ENCODE measurements at regions not wholly inside any gene's neighbourhood (a gene's known extent, or its start where the extent isn't known, plus 50 kb on each side); places are given as distances from the start of the nearest gene placed in this dataset.
A peak's percentile ranks its signal among the peaks of the same experiment; 100 is the strongest.
"Not testable (repeated sequence)": the region's sequence is repeated elsewhere in the genome, so short reads cannot be mapped to it uniquely, and the experiment has no call there.

DNA sequence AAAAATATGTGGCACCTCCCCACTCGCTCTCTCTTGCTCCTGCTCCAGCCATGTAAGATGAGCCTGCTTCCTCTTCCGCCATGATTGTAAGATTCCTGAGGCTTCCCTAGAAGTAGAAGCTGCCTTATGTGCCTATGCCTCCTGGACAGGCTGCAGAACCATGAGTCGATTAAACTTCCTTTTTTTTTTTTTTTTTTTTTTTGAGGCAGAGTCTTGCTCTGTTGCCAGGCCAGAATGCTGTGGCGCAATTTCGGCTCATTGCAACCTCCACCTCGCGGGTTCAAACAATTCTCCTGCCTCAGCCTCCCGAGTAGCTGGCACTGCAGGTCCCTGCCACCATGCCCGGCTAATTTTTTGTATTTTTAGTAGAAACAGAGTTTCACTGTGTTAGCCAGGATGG, 112.5 kb downstream of the FAM217A start:
- TF ChIP-seq, protein P1, sequence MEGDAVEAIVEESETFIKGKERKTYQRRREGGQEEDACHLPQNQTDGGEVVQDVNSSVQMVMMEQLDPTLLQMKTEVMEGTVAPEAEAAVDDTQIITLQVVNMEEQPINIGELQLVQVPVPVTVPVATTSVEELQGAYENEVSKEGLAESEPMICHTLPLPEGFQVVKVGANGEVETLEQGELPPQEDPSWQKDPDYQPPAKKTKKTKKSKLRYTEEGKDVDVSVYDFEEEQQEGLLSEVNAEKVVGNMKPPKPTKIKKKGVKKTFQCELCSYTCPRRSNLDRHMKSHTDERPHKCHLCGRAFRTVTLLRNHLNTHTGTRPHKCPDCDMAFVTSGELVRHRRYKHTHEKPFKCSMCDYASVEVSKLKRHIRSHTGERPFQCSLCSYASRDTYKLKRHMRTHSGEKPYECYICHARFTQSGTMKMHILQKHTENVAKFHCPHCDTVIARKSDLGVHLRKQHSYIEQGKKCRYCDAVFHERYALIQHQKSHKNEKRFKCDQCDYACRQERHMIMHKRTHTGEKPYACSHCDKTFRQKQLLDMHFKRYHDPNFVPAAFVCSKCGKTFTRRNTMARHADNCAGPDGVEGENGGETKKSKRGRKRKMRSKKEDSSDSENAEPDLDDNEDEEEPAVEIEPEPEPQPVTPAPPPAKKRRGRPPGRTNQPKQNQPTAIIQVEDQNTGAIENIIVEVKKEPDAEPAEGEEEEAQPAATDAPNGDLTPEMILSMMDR (IDR thresholded peaks at IDR 0.05; ENCODE audit: extremely low read depth, insufficient read depth, missing control alignments): no peak
- no peak for DNase-seq (ENCODE audit: low spot score)
- in situ Hi-C loops (cut with MboI; ENCODE audit: low pct_unique_long_range_greater_than_20kb, low sequenced_read_pairs, unreplicated experiment): no loop called here

DNA sequence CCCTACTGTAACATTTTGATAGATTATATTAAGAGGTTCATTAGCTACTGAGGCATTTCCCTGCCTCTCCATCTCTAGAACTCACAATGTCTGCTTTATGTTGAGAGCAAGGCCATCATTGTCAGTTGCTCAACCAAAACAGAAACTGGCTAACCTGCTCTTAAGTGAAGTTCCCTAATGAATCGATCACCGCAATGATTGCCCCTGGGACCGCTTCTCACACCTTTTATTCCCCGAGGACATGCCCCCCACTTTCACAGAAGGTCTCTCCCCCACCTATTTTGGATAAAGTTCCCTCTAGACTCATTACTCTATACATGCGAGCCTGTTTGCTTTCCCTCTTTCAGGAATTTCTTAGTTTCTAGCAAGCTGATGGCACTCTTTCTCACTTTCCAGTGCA, 108.8 kb downstream of the FAM217A start:
- in situ Hi-C loops (cut with MboI; ENCODE audit: low pct_unique_long_range_greater_than_20kb, low sequenced_read_pairs, unreplicated experiment): no loop called here
- TF ChIP-seq, protein P1 (IDR thresholded peaks at IDR 0.05; ENCODE audit: extremely low read depth, insufficient read depth, missing control alignments): no peak
- no peak for DNase-seq (ENCODE audit: low spot score)

DNA sequence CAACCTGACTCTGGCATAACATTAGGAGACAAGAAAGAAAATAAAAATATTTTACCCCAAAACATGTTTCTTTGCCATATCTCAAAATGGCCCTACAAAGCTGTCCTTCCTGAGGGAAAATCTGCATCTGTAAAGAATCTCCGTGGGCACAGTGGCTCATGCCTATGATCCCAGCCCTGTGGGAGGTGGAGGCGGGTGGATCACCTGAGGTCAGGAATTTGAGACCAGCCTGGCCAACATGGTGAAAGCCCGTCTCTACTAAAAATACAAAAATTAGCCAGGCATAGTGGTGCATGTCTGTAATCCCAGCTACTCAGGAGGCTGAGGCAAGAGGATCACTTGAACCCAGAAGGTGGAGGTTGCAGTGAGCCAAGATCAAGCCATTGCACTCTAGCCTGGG, 105.8 kb downstream of the FAM217A start:
- DNase-seq (ENCODE audit: low spot score); in situ Hi-C loops (cut with MboI; ENCODE audit: low pct_unique_long_range_greater_than_20kb, low sequenced_read_pairs, unreplicated experiment): not testable (repeated sequence)

DNA sequence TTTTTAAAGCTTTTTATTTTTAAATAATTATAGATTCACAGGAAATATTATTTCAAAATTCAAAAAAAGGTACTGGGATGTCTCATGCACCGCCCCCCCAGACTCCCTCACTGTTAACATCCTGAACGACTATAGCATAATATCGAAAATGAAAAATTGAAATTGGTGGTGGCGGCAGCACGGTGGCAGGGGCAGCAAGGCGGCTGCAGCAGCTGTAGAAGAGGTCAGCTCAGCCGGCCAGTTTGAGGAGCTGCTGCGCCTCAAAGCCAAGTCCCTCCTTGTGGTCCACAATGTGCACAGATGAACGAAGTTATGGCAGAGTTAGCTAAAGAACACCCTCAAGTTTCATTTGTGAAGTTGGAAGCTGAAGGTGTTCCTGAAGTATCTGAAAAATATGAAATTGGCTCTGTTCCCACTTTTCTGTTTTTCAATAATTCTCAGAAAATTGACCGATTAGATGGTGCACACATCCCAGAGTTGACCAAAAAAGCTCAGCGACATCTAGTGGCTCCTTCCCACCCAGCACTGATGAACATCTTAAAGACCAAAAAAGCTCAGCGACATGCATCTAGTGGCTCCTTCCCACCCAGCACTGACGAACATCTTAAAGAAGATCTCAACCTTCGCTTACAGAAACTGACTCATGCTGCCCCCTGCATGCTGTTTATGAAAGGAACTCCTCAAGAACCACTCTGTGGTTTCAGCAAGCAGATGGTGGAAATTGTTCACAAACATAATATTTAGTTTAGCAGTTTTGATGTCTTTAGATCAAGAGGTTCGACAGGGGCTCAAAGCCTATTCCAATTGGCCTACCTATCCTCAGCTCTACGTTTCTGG, 100.8 kb downstream of the FAM217A start:
- in situ Hi-C loops (cut with MboI; ENCODE audit: low pct_unique_long_range_greater_than_20kb, low sequenced_read_pairs, unreplicated experiment): no loop called here
- peak; percentile 37 for DNase-seq (ENCODE audit: low spot score)
- TF ChIP-seq, protein P1 (IDR thresholded peaks at IDR 0.05; ENCODE audit: extremely low read depth, insufficient read depth, missing control alignments): peak; percentile 62

DNA sequence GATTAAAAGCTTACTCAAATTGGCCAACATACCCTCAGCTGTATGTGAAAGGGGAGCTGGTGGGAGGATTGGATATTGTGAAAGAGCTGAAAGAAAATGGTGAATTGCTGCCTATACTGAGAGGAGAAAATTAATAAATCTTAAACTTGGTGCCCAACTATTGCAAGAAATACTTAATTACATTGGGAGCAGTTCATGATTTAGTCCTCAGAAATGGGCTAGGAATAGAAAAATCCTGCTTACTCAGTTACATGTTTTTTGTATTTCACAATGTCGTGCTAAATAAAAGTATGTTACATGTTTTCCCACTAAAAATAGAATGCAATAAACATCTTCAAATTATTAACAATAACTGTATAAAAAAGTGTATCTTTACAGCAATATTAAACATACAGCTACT, 100.0 kb downstream of the FAM217A start:
- in situ Hi-C loops (cut with MboI; ENCODE audit: low pct_unique_long_range_greater_than_20kb, low sequenced_read_pairs, unreplicated experiment); DNase-seq (ENCODE audit: low spot score): not testable (repeated sequence)

DNA sequence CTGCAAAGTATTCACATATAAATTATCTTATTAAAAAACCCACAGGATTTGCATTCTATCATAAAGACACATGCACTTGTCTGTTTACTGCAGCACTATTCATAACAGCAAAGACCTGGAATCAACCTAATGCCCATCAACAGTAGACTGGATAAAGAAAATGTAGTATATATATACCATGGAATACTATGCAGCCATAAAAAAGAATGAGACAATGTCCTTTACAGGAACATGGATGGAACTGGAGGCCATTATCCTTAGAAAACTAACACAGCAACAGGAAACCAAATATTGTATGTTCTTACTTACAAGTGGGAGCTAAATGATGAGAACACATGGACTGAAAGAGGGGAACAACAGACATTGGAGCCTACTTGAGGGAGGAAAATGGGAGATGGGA, 97.0 kb downstream of the FAM217A start:
- TF ChIP-seq, protein P1 (IDR thresholded peaks at IDR 0.05; ENCODE audit: extremely low read depth, insufficient read depth, missing control alignments): no peak
- in situ Hi-C loops (cut with MboI; ENCODE audit: low pct_unique_long_range_greater_than_20kb, low sequenced_read_pairs, unreplicated experiment): loop anchor here (10.0 kb wide), 1 partner anchor 237 kb away; no protein-coding TSS in a partner anchor
- DNase-seq (ENCODE audit: low spot score): no peak

DNA sequence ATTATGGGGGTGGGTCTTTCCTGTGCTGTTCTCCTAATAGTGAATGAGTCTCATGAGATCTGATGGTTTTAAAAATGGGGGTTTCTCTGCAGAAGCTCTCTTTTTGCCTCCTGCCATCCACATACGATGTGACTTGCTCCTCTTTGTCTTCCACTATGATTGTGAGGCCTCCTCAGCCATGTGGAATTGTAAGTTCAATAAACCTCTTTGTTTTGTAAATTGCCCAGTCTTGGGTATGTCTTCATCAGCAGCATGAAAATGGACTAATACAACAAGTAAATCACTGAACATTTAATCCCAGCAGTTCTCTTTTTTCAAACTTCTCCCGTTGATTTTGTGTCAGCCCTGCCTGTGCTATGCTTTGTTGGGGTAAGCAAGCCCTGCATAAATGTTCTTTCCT, 95.2 kb downstream of the FAM217A start:
- TF ChIP-seq, protein P1 (IDR thresholded peaks at IDR 0.05; ENCODE audit: extremely low read depth, insufficient read depth, missing control alignments): no peak
- DNase-seq (ENCODE audit: low spot score): no peak
- in situ Hi-C loops (cut with MboI; ENCODE audit: low pct_unique_long_range_greater_than_20kb, low sequenced_read_pairs, unreplicated experiment): loop anchor here (10.0 kb wide), 1 partner anchor 239 kb away; no protein-coding TSS in a partner anchor
